ENCODE measurements at regions not wholly inside any gene's neighbourhood (a gene's known extent, or its start where the extent isn't known, plus 50 kb on each side); places are given as distances from the start of the nearest gene placed in this dataset.
"Not testable (repeated sequence)": the region's sequence is repeated elsewhere in the genome, so short reads cannot be mapped to it uniquely, and the experiment has no call there.

- ChIA-PET POLR2A (no interaction called here), CTCF (no interaction called here)
These were observed 497.4 kb upstream of the CRIM1 start for GRCh38 chr2:35858216-35858615.

GRCh38 chr2:35857498-35857897, 498.1 kb upstream of the CRIM1 start:
- POLR2A ChIA-PET = no interaction called here
- CTCF ChIA-PET = no interaction called here

- ChIA-PET CTCF (no interaction called here), POLR2A (no interaction called here)
These were observed 524.2 kb upstream of the CRIM1 start for GRCh38 chr2:35831385-35831784.

- ChIA-PET CTCF (no interaction called here), POLR2A (no interaction called here)
These were observed 524.7 kb upstream of the CRIM1 start for GRCh38 chr2:35830833-35831232.

GRCh38 chr2:35827086-35827485, 528.5 kb upstream of the CRIM1 start:
- ChIA-PET CTCF (no interaction called here), POLR2A (no interaction called here)

GRCh38 chr2:35822716-35823115, 532.9 kb upstream of the CRIM1 start:
- CTCF ChIA-PET = no interaction called here
- POLR2A ChIA-PET = no interaction called here

- ChIA-PET POLR2A (no interaction called here), CTCF (no interaction called here)
These were observed 533.9 kb upstream of the CRIM1 start for GRCh38 chr2:35821675-35822074.

- POLR2A ChIA-PET = no interaction called here
- CTCF ChIA-PET = no interaction called here
These were observed 535.2 kb upstream of the CRIM1 start for GRCh38 chr2:35820391-35820790.

- ChIA-PET POLR2A (no interaction called here), CTCF (no interaction called here)
These were observed 536.5 kb upstream of the CRIM1 start for GRCh38 chr2:35819033-35819432.

GRCh38 chr2:35818359-35818758, 537.2 kb upstream of the CRIM1 start:
- CTCF ChIA-PET, POLR2A ChIA-PET: not testable (repeated sequence)

- POLR2A ChIA-PET, CTCF ChIA-PET: not testable (repeated sequence)
These were observed 541.0 kb upstream of the CRIM1 start for GRCh38 chr2:35814597-35814996.

- ChIA-PET POLR2A (no interaction called here), CTCF (no interaction called here)
These were observed 552.5 kb upstream of the CRIM1 start for GRCh38 chr2:35803126-35803525.

GRCh38 chr2:35794796-35795450, 560.7 kb upstream of the CRIM1 start:
- CTCF ChIA-PET = no interaction called here
- POLR2A ChIA-PET = no interaction called here

GRCh38 chr2:35790292-35790691, 565.3 kb upstream of the CRIM1 start:
- ChIA-PET POLR2A (no interaction called here), CTCF (no interaction called here)

GRCh38 chr2:35788543-35788942, 567.0 kb upstream of the CRIM1 start:
- POLR2A ChIA-PET = no interaction called here
- CTCF ChIA-PET = no interaction called here

- ChIA-PET POLR2A (no interaction called here), CTCF (no interaction called here)
These were observed 568.1 kb upstream of the CRIM1 start for GRCh38 chr2:35787302-35788031.

- CTCF ChIA-PET = interaction anchor here (0.6 kb wide), 1 partner anchor 822 kb away, joined by 3 read pairs; no protein-coding TSS in a partner anchor
These were observed 570.0 kb upstream of the CRIM1 start for GRCh38 chr2:35785564-35785963.

GRCh38 chr2:35784777-35785176, 570.8 kb upstream of the CRIM1 start:
- ChIA-PET CTCF (no interaction called here), POLR2A (no interaction called here)

More at GRCh38 chr2:35785564-35785963, 570.0 kb upstream of the CRIM1 start:
- POLR2A ChIA-PET = no interaction called here

GRCh38 chr2:35783723-35784122, 571.9 kb upstream of the CRIM1 start:
- ChIA-PET POLR2A (no interaction called here), CTCF (no interaction called here)

GRCh38 chr2:35741556-35741955, 614.0 kb upstream of the CRIM1 start:
- ChIA-PET POLR2A (no interaction called here), CTCF (no interaction called here)

- ChIA-PET CTCF (no interaction called here), POLR2A (no interaction called here)
These were observed 623.9 kb upstream of the CRIM1 start for GRCh38 chr2:35731674-35732073.

- CTCF ChIA-PET = no interaction called here
- POLR2A ChIA-PET = no interaction called here
These were observed 640.7 kb upstream of the CRIM1 start for GRCh38 chr2:35714883-35715282.
